ENCODE measurements at regions not wholly inside any gene's neighbourhood (a gene's known extent, or its start where the extent isn't known, plus 50 kb on each side); places are given as distances from the start of the nearest gene placed in this dataset.

DNA sequence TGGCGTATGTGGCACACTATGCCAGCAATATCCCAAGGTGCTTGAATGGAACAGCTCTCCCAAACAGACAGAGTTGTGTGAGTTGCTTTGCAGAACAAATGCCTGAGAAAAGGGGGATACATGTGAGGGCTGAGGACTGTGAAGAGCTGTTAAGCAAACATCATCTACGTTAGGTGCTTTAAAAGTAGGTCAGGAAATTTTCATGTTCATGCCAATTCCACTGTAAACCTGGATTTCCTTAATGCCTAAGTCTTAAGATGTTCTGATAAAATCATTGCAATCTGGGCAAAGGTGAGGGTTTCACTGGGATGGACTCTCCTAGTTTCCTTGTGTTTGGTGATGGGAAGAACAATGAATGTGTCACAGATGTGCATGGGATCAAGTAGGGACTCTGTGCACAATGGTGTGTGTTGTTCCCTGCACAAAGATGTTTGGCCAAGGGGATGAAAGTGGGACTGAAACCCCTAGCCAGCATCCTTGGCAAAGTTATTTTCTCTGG, 227.9 kb downstream of the KTN1 start:
- Histone ChIP-seq H3K27me3 (no peaks in the 10 kb centered on the region), H3K27ac (no peak overlapping the region), H3K9me3 (no peaks in the 10 kb centered on the region), H3K36me3 (no peaks in the 10 kb centered on the region), H3K4me1 (ENCODE audit: insufficient read depth) (peaks cover 6% of the 10 kb centered on the region), H3K4me3 (no peak overlapping the region)
- WGBS, 3 donors, result 56 to 70% (median 66%) methylated on average over 2 of the region's 2 CpGs
- DNase-seq, result no peak
- TF ChIP-seq POLR2A (IDR thresholded peaks at IDR 0.05) (no peak), EP300 (IDR thresholded peaks at IDR 0.05) (no peak)
- TF ChIP-seq, protein P1, sequence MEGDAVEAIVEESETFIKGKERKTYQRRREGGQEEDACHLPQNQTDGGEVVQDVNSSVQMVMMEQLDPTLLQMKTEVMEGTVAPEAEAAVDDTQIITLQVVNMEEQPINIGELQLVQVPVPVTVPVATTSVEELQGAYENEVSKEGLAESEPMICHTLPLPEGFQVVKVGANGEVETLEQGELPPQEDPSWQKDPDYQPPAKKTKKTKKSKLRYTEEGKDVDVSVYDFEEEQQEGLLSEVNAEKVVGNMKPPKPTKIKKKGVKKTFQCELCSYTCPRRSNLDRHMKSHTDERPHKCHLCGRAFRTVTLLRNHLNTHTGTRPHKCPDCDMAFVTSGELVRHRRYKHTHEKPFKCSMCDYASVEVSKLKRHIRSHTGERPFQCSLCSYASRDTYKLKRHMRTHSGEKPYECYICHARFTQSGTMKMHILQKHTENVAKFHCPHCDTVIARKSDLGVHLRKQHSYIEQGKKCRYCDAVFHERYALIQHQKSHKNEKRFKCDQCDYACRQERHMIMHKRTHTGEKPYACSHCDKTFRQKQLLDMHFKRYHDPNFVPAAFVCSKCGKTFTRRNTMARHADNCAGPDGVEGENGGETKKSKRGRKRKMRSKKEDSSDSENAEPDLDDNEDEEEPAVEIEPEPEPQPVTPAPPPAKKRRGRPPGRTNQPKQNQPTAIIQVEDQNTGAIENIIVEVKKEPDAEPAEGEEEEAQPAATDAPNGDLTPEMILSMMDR (IDR thresholded peaks at IDR 0.05), result no peak
- intact Hi-C loops (cut with DNase I), result no loop called here

DNA sequence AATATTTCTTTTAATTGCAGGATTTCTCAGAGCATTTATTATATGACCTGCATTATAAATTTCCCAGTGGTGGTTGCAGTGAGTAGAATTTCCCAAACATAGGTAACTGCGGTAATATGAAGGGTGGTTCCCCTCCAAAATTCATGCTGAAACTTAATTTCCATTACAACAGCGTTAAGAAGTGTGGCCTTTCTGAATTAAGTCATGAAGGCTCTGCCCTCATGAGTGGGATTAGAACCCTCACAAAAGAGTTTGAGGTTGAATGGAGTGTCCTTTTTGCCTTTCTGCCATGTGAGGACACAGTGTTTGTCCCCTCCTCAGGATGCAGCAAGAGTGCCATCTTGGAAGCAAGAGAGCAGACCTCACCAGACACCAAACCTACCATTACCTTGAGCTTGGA, 233.6 kb downstream of the KTN1 start:
- intact Hi-C loops (cut with DNase I), result no loop called here
- TF ChIP-seq EP300 (IDR thresholded peaks at IDR 0.05), result no peak
- TF ChIP-seq, protein P1 (IDR thresholded peaks at IDR 0.05), result no peak
- no peak for TF ChIP-seq POLR2A (IDR thresholded peaks at IDR 0.05)
- DNase-seq, result no peak
- H3K36me3 ChIP-seq, result no peaks in the 10 kb centered on the region
- no peak overlapping the region for H3K4me3 ChIP-seq
- WGBS, 3 donors, result 89 to 95% (median 89%) methylated on average over 2 of the region's 2 CpGs
- H3K27ac ChIP-seq, result no peak overlapping the region
- H3K4me1 ChIP-seq (ENCODE audit: insufficient read depth), result no peaks in the 10 kb centered on the region
- no peaks in the 10 kb centered on the region for H3K9me3 ChIP-seq
- H3K27me3 ChIP-seq, result no peaks in the 10 kb centered on the region

DNA sequence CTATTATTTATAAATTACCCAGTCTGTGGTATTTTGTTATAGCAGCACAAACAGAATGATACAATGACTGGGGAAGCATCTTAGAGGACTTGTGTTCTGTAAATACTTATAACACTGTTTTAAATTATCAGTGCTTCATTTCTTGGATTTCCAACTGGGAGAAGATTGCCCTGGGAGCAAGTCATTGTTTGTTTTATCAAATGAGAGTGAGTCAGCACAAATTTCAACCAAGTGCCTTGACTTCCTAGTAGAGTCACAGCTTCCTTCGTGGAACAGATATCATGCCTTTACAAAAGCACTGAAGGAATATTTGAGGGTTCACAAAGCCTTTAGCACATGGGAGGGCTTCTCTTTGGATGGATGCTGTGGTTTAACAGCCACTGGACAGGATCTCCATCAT, 234.1 kb downstream of the KTN1 start:
- Histone ChIP-seq H3K27ac (no peak overlapping the region), H3K4me3 (no peak overlapping the region), H3K36me3 (no peaks in the 10 kb centered on the region), H3K27me3 (no peaks in the 10 kb centered on the region), H3K9me3 (no peaks in the 10 kb centered on the region), H3K4me1 (ENCODE audit: insufficient read depth) (no peaks in the 10 kb centered on the region)
- intact Hi-C loops (cut with DNase I), result no loop called here
- no peak for DNase-seq
- WGBS, 3 donors, result 70 to 85% (median 76%) methylated on average over 1 of the region's 1 CpG
- TF ChIP-seq EP300 (IDR thresholded peaks at IDR 0.05) (no peak), POLR2A (IDR thresholded peaks at IDR 0.05) (no peak)
- TF ChIP-seq, protein P1 (IDR thresholded peaks at IDR 0.05), result no peak

DNA sequence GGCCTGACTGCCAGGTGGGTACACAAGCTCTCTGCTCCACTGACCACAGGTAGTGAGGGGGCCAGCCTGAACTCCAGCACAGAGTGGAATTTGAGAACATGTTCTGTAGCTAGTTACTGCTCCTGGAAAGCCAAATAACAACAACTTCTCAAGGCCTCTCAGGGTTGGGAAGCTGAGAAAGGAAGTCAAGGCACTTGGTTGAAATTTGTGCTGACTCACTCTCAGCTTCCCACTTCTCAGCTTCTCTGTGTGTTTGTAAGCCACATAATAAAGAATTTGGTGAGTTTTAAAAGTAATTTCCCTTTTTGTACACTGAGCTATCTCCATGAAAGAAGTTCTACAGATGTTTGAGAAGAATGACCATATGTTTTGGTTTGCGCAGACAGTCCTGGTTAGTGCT, 234.9 kb downstream of the KTN1 start:
- intact Hi-C loops (cut with DNase I), result no loop called here
- TF ChIP-seq EP300 (IDR thresholded peaks at IDR 0.05) (no peak), POLR2A (IDR thresholded peaks at IDR 0.05) (no peak)
- TF ChIP-seq, protein P1 (IDR thresholded peaks at IDR 0.05), result no peak
- H3K4me3 ChIP-seq, result no peak overlapping the region
- no peak for DNase-seq
- 93 to 100% (median 99%) methylated on average over 1 of the region's 1 CpG for WGBS, 3 donors
- no peaks in the 10 kb centered on the region for H3K27me3 ChIP-seq
- no peaks in the 10 kb centered on the region for H3K9me3 ChIP-seq
- H3K27ac ChIP-seq, result no peak overlapping the region
- H3K36me3 ChIP-seq, result no peaks in the 10 kb centered on the region
- H3K4me1 ChIP-seq (ENCODE audit: insufficient read depth), result no peaks in the 10 kb centered on the region

DNA sequence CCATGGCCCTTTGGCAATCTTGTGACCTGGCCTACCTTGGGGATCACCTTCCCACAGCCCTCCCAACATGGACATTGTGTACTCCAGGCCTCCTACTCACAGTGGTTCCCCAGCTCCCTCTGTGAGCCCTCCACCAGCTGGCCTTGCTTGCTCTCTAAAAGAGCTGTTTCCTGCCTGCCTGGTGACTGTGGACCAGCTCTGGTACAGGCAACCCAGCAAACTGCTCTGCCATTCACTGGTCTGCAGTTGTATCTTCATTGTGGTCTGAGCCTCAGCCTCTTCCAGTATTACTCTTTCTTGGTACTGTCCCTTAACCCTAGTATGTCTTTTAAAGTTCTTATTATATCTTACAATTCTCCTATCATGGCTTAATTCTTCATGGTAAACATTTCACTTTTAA, 236.2 kb downstream of the KTN1 start:
- Histone ChIP-seq H3K9me3 (no peaks in the 10 kb centered on the region), H3K27me3 (no peaks in the 10 kb centered on the region), H3K27ac (no peak overlapping the region), H3K4me3 (no peak overlapping the region), H3K36me3 (no peaks in the 10 kb centered on the region), H3K4me1 (ENCODE audit: insufficient read depth) (no peaks in the 10 kb centered on the region)
- intact Hi-C loops (cut with DNase I), result no loop called here
- no peak for DNase-seq
- TF ChIP-seq, protein P1 (IDR thresholded peaks at IDR 0.05), result no peak
- TF ChIP-seq POLR2A (IDR thresholded peaks at IDR 0.05) (no peak), EP300 (IDR thresholded peaks at IDR 0.05) (no peak)

All from ovary (tissue), 7 donors.